DMS 273 (cell line): ENCODE measurements at regions not wholly inside any gene's neighbourhood (a gene's known extent, or its start where the extent isn't known, plus 50 kb on each side); places are given as distances from the start of the nearest gene placed in this dataset.
A peak's percentile ranks its signal among the peaks of the same experiment; 100 is the strongest.
"Not testable (repeated sequence)": the region's sequence is repeated elsewhere in the genome, so short reads cannot be mapped to it uniquely, and the experiment has no call there.

Experiments
- DNase-seq: peaks from one replicate; lab custom pipeline; 2025; ENCODE audit not compliant: unreplicated experiment; lab: John Stamatoyannopoulos, UW

DNA sequence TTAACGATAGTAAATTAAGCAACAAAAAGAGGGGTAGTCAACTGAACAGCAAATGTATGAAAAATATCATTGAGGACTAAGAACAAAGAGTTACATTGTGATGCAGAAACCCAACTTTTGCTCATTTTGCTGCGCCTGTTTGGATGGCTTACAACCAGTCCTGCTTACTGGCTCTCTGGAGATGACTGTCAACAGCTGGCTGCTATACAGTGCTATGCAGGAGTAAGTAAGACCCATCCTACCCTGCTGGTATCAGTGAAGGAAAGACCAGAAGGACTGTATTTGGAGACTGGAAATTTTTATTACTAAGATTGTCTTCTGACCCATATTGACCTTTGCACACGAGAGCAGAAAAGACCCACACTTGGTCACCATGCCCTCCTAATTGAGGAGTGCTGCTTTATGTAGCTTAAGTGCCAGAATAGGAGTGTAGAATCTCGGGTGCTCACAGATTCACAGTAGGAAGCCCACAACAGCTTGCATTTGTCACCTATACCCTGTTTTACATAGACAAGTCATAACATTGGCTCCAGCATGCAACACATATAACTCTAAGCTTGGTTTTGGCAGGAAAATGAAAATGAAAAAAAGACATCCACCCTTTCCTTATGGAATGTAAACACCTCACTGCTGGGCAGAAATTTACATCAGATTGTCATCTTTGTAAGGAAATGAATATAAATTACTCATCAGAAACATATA, 1915.0 kb upstream of the CELF4 start:
- DNase-seq = no peak

DNA sequence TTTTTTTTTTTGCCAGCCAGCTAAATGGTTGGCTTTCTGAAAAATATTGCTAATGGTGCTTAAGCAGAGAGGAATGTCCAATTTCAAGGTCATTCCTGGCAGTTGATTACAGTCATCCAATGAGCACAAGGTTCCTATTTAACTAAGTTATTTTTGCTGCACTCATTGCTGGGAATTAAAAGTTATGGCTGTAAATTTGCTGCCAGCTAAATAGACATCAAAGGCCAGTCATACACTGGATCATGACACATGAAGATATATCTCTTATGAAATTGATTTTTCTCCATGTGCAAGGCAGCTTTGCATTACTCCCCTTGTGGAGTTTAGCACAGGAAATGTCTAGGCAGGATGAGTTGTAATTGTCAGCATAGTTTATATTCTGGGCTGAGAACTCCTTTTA, 1898.4 kb upstream of the CELF4 start:
- no peak for DNase-seq

DNA sequence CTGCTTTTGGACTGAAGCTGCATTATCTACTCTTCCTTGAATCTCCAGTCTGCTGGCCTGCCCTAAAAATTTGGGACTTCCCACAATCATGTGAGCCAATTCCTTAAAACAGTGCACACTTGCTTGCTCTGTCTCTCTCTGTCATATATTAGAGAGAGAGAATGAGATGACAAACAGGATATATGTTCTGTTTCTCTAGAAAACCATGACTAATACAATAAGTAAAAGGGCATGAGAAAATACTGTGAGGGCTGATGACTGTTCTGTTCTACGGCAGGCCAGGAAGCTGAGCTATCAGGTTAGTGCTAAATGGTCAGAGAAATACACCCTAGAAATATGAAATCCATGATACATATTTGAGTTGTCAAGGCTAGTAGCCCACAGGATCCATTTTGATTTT, 1896.8 kb upstream of the CELF4 start:
- no peak for DNase-seq

DNA sequence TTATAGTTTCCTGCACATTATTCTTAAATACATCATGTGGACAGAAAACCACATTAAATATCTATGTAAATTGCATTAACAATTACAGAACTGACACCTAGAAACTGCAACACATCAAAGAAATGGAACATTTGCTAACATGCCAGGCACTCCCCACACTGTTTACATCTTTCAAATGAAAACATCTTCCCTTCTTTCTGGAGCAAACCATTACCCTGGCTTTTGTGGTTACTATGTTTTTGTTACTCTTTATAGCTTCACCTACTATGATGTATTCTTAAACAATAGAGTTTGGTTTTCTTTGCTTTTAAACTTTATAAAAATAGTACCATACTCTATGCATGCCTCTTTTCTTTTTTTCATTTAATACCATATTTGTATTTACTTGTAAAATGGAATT, 1894.5 kb upstream of the CELF4 start:
- DNase-seq = no peak

DNA sequence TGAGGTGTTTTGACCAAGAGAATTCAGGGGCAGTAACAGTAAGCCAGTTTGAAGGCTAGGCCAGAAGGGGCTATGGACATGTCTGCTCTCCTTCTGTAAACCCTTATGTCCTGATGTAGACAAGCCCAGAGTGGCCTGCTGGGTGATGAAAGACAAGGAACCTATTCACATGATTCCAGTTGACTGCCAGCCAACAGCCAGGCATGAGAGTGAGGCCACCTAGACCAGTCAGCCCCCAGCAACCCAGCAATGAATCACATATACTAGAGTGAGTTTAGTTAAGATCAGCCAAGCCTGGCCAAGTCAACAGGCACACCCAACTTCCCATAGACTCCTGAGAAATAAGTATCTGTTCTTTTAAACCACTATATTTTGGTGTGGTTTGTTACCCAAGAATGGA, 1889.7 kb upstream of the CELF4 start:
- peak; percentile 36 for DNase-seq

DNA sequence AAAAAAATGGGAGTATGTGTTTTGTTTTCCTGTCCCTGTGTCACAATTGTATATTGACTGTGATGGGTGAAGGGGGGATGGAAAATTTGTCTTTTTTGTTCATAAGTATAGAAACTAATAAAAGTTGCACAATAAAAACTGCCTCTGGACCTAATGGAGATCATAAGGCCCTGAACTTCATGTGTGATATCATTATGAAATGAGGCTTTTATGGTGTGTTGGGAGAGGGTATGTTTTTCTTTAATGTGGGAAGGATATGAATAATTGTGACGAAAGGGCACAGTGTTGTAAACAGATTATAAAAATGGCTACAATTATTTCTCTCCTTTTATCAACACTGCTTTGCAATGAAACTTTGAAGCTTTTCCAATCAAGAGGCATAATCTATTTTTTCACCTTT, 1889.3 kb upstream of the CELF4 start:
- DNase-seq = no peak

DNA sequence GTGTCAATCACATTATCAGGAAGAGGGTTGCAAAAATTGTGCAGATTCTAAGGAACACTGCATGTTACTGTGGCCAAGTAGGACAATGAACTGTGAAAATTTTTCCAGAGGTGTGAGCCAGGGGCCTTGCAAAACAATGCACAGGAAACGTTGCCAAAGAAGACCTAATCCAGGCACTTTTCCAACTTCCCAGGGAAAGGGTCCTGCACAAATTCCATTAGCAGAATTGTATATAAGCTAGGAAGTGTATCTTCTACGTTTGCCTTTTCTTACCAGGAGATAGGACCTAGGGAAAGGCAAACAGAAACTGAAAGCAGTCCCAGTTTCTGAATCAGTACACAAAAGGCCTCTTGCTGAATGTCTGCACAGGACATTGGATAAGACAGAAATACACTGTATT, 1888.3 kb upstream of the CELF4 start:
- DNase-seq = no peak

DNA sequence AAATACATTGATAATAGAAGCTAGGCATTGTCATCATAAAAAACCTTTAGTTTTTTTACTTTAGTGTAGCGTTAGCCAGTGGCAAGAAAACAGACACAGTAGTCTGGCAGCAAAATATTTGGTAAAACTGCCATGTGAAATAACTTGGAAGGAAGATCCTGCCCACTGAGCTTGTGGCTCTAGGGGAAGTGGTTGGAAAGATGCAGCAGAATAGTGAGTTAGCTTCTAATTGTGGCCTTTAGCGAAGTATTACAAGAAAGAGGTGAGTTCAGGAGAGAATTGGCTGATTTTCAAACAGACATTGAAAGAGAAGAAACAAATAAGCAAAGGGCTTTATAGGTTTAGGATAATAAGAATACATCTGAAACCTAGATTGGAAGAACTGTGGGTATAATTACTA, 1887.8 kb upstream of the CELF4 start:
- DNase-seq = no peak

DNA sequence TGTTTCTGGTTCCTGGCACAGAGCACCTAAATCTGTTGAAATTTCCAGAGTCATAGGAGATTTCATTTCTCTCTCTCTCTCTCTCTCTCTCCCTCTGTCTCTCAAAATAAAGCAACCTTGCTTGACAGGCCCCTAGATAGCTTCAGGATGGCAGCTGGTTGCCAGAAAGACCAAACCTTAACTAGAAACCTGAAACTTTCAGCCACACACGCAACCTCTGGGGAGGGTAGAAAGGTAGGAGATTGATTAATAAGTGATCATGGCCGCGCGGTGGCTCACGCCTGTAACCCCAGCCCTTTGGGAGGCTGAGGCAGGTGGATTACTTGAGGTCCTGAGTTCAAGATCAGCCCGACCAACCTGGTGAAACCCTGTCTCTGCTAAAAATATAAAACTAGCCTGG, 1885.4 kb upstream of the CELF4 start:
- DNase-seq = no peak

DNA sequence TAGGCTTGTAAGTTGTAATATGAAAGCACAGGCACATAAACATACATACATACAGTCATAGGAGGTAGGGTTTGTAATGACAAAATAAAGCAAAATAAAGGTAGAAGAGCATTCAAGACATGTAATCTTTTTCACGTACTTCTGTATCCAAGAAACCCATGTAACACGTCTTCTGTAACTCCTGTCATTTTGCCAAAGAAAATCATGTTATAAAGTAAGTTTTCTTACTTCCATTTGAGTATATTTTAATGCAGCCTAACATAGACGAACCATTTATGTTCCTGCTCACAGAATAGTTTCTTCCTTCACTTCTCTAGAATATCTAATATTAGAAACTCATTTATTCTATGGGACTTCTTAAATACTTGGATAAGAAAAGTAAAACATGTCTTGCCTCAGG, 1884.0 kb upstream of the CELF4 start:
- DNase-seq = no peak

DNA sequence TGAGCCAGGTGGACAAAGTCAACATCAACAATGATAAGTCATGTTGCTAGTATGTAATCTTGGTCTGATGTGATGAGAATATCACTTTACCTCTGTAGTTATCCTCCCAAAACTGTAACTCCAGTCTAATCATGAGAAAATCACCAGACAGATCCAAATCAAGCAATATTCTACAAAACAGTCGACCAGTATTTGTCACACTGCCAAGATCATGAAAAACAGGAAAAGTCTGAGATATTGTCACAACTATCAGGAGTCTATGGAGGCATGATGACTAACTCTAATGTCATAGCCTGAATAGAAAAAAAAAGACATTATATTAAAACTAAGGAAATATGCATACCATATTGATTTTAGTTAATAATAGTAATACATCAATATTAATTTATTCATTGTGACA, 1883.3 kb upstream of the CELF4 start:
- DNase-seq = no peak

DNA sequence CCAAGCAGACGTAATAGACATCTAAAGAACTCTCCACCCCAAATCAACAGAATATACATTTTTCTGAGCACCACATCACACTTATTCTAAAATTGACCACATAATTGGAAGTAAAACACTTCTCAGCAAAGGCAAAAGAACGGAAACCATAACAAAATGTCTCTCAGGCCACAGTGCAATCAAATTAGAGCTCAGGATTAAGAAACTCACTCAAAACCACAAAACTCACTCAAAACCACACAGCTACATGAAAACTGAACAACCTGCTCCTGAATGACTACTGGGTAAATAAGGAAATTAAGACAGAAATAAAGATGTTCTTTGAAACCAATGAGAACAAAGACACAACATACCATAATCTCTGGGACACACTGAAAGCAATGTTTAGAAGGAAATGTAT, 1879.4 kb upstream of the CELF4 start:
- not testable (repeated sequence) for DNase-seq

DNA sequence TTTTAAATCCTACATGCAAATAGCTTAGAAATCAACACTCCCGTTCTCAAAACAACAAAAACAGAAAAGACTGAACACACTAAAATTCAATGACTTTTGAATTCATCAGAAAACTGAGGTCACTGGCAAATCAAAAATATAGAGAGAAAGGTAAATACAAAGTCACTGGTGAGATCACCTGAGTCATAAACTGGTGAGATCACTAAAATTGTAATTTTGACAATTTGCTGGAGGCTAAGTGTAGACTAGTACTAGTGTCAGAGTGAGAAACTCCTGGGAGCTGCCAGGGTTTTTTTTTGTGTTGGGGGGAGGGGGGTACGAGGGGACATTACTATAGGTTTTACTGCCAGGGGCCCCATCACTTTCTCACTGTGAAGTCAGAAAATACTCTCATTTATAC, 1876.0 kb upstream of the CELF4 start:
- no peak for DNase-seq

DNA sequence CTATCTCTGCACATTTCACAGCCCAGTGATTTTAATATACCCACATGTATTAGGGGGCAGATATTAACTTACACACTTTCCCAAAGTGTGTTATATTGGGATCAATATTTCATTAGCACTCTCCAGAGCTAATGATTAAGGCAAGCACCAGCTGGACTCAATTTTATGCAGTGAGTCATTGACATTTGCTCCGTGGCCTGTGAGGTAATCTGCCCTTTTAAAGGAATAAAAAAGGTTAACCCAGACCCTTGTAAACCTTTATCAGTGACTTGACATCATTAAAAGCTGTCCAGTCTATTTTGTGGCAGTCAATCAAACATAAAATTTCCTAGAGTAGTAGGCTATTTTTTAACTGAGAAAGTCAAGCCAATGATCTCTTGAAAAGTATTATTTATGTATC, 1870.4 kb upstream of the CELF4 start:
- no peak for DNase-seq

DNA sequence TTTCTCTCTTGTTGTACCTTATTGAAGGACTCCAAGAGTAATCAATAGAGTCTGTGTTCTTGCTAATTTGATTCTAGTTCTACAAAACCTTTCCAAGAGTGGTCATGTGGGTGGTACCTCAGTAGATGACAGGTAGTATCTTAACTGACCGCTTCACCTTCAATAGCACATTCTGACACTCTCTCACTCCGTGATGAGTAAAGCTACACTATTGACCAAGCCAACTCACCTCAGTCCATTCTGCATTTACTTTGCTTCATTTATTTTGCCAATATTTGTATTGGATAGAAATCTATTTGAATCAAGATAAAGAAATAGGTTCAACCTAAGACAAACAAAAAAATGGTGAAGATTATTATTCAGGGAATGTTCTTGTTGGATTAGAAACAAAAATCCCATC, 1869.6 kb upstream of the CELF4 start:
- no peak for DNase-seq

DNA sequence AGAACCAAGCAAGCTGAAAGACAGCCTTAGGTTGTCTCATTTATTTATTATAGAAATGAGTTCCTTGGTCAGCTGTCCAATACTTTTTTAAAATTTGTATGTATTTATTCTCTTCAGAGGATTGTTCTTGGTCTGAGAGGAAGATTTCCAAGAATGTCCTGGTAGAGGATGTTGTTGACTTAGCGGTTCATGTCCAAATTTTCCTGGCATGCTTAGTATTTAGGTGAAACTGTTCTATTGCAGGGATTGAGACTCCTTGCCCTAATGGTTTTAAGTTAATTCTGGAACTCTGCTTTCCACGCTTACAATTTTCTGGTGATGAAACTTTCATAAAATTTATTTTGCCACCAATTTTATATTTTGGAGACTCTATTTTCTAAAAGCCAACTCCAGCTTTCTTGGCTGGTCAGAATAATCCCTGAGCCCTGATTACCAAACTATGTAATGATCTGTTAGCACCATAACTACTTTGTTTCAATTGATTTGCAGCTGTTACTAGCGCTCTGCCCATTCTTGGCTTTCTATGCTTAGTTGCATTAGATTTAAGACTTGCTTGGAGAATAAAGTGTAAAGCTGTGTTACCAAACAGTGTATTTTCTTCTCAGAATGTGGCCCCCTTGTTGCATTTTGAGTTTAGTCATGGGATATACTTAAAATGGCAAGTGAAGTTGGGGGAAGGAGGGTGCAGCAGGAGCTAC, 1868.8 kb upstream of the CELF4 start:
- no peak for DNase-seq

DNA sequence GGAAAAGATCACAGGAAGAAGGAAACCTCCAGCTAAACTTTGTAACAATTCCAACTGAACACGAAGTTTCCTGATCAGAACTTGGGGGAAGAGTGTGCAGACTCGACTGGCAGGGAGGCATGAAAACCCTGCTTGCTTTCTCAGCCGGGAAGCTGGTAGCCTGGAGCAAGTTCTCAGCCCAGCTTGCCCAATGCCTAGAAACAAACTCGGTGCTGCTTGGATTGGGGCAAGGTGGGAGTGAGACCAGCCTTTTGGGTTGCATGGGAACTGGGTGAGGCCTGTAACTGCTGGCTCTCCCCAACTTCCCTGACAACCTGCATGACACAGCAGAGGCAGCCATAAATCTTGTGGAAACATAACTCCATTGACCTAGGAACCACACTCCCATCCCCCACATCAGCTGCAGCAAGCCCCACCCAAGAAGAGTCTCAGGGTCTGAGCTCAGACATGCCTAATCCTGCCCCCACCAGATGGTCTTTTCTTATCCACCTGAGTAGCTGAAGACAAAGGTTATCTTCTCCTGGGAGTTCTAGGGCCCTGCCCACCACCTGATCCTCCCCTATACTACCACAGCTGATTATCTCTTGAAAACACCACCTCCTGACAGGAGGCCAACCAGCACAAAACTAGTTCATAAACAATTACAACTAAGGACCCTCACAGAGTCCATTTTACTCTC, 1859.7 kb upstream of the CELF4 start:
- DNase-seq = peak; percentile 8

DNA sequence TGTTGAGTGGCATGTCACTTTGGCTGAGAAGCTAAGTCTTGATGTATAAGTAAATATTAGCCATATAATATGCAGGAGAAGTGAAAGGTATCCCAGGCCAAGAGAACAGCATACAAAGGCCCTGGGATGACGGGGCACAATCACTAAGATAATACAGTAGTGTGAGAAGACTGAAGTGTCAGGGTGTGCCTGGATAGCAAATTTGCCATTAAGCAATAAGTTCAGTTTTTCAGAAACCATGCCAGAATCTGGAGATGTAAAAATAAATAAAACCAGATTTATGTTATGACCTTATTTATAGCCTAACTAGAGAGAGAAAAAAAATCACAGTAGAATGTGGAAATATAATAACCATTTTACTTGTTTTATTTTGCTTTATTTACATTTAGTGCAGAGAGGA, 1858.7 kb upstream of the CELF4 start:
- no peak for DNase-seq

DNA sequence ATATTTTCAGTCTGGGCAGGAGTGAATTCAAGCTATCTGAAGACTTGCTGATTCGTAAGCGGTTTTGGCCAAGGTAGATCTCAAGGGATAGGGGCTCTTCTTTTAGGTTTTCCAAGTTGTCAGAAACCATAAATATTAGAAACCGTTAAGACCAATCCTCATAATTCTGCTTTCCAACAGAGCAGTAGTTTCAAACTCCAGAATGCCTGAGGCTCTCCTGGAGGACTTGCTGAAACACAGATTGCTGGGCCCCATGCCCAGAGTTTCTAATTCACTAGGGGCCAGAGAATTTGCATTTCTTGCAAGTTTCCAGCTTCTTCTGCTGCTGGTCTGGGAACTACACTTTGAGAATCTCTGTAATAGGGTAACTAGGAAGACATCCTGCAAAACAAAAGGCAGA, 1855.7 kb upstream of the CELF4 start:
- peak; percentile 27 for DNase-seq

DNA sequence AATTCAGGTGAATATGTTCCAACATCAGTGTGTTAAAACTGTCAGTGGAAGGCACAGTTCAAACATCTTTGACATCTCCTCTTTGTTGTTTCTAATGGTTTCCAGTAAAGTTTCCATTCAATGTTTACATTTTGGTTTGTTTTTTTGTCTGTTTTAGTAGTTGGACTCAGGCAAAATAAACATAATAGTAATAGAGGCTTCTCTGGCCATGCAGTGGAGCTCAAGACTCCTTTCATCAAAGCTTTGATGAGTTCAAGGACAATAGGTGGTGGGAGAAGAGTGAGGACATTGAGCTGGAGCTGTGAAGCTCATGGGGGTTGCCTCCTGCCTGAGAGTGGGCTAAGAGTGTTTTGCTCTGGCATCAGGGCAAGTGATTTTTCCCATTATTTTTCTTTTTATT, 1853.7 kb upstream of the CELF4 start:
- no peak for DNase-seq

DNA sequence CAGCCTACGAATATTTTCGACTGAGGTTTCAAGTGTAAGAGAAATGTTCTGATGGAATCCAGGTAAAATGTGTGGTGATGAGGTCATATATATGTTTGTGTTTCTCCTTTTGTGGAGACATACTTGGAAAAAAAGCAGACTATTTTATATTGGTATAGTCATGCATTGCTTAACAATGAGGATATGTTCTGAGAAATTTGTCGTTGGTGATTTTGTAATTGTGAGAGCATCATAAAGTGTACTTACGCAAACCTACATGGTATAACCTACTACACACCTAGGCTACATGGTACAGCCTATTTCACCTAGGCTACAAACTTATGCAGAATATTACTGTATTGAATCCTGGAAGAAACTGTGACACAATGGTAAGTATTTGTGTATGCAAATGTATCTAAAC, 1849.9 kb upstream of the CELF4 start:
- DNase-seq = no peak

DNA sequence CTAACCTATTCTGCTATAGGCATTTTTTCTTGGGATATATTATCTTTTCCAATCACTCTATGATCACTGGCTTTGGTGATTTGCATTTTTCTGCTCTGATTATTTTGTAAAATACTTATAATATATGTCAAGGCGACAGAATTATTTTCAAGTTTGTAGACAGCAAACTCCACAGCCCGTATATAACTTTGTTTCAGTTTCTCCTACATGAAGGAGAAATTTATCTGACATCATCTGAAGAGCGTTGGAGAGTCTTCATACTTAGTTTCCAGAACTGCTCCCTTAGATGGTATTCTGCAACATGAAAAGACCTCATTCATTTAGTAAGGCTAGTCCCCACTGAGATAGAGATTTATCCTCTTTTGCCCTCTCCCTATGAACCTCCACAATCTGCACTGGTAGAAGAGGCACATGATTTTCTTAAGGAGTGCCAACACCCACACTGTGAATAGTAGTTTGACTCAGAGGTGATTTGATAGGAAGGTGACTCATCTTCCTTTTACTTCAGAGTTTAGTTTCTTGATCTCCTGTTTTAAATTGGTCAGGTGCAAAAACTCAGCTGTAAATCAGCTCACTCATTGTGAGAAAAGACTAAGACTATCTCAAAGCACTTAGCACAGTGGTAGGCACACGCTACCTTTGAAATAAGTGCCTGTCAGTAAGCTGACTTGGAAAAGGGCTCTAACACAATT, 1848.6 kb upstream of the CELF4 start:
- DNase-seq = no peak
